Stimulated activated CD4-positive, alpha-beta T cell treated with anti-CD3 and anti-CD28 coated beads, Interleukin-12 subunit alpha, Interleukin-12 subunit beta, amount 100 ng/mL, for 4 hours (primary cell): ENCODE measurements at regions not wholly inside any gene's neighbourhood (a gene's known extent, or its start where the extent isn't known, plus 50 kb on each side); places are given as distances from the start of the nearest gene placed in this dataset.

ENCODE experiments used
- DNase-seq: peaks from one replicate; pipeline ENCODE4 v3.0.0-alpha.2; 2020

DNA sequence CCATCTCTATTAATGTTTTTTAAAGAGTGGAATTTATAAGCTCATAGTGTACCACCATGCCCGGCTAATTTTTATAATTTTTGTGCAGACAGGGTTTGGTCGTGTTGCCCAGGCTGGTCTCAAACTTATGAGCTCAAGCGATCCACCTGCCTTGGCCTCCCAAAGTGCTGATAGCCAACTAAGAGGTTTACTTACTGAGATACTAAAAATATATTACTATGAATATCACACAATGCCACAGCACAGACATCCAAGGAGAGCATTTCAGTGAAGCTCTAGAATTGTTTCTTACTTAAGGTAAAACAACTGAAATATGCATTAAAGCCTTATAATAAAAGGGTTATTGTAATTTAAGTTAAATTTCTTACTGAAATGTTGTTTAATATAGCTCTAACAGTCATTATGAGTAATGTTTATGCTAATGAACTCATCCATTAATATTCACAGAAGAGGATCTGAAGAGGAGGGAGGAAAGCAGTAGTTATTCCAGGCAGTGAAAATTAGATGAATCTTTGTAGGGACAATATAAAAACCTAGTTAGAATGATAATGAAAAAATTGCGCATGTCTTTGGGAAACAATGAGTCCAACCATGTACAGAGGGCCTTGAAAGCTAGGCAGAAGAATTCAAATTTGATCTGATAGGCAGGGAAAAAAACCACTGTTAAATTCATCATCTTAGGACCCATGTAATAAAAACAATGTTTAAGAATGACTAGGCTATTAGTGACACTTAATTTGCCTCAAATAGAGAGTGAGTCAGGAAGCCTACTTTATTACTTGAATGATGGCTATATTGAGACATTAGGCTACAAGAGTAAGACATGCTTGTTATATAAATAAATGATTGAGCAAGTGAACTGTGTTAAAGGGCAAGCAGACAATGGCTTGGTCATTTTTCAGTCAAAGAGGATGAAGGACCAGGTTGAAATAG is 99.2 kb downstream of the SLC41A2 start:
- no peak for DNase-seq

DNA sequence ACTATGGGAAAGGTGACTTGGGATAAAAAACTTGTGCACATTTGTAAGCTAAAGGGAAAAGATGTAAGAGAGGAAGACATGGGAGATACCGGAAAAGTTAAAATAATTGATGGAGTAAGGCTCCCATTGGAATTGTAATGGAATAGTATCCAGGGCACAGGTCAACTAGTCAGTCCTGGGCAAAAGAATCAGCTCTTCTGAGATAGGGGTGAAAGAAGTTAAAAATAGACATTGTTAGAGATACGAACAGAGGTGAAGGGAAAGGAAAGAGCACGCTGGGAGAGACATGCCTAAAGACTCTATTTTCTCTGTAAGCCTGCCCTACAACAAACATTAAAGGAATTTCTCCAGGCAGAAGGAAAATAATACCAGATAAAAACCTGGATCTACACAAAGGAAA is 101.6 kb downstream of the SLC41A2 start:
- no peak for DNase-seq

DNA sequence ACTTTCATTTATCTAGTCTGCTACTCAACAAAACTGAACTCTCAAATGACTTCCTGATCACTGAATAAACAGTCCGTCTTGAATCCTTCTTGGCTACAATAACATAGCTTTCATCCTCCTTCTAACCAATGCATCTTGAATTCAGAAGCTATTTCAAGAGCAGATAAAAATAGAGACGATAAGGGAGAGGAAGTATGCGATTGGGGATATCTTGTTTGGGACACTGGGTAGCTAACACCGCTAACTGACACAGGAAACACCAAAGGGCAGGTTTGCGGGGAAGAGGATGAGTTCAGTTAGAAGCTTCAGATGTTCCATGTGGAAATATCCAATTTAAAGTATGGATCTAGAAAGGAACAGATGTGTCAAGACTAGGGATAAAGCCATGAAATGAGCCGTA is 102.5 kb downstream of the SLC41A2 start:
- DNase-seq, result no peak

DNA sequence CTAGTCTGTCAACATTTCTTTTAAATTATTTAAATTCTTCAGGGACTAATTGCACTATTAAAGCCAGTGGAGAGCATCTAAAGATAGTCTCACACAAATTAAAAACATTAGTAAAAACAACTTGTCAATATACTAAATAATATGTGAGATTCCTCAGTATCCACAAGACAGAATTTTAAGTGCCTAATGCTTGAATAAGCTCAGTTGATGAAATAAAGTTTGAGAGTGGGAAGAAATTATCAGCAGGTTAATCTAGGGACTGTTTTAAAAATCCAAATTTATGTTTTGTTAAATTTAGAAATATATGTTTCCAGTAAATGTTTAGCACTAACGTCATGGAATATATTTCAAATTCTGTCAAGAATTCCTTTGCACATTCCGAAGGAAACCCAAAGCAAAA is 105.2 kb downstream of the SLC41A2 start:
- no peak for DNase-seq

DNA sequence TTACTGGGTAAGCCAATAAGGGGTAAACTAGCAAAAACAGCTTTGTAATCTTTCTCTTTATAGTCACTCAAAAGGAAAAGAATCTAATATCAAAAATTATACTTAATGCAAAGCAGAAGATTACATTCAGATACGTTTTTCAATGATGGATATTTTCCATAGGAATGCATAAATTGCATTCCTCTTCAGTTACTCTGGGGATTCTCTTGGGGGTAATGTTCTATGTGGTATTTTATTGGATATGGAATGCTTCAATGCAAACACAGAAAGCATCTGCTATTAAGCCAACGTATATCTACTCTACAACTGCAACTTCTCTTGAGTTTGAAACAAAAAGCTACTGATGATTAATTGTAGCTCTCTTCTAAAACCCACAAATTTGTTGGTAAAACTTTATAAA is 106.0 kb downstream of the SLC41A2 start:
- no peak for DNase-seq

DNA sequence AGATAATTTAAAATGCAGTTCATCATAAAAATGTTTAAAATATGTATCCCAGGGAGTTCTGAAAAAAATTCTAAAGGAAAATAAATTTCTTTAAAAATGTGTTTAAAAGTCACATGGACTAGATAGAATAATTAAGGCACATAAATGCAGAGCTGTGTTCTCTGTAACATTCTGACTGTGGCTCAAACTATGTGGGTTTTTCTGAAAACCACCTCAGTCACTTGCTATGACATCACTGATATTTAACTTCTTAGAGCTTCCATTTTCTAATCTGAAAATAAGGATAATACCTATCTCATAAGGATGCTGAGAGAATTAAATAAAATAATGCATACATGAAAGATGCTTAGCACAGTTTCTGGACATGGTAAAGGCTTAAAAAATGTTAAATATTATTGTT is 107.3 kb downstream of the SLC41A2 start:
- no peak for DNase-seq

DNA sequence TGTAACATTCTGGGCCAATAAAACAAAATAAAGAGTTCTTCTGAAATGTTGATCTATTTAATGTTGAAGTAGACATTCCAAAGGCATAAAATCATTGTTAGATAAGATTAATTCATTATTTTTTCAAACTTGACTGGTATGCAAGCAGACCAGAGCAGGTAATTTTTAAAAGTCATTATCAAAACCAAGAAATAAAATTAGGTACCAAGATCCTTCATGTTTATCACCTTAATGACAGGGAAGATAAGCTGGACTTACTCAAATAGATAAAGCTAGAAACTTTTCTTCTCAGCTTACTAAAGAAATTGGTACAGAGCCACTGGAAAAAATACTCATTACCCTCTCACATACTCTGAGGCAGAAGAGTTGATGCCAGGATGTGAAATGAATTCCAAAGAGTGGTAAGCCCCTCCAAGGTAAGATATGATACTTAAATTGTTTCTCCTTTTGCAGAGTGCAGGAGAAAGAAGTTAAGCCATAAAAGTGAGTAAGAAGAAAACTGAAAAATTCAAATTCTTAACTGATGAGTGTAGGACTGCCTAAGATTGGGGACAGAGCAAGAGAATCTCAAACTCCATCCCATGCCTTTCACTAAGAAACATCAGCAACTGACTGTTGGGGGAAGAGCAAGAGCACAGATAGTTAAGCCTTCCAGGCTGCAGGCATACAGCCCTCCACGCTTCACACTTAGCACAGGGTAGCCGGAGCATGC is 111.9 kb downstream of the SLC41A2 start:
- no peak for DNase-seq

DNA sequence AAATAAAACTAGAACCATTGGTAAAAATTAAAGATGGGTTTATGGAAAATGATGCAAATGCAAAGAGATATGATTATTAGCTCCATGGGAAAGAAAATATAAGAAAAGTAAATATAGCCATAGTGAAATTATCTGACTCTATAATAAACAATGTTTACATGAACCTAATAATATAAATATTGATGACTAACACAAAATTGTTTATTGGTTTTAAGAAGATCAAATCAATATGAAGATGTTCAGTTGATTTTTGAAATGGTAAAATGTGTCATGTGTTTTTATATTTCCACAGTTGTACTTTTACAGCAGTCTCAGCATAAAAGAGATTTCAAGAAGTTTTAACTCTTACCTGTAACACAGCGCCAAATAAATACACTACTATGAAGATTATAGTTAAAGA is 114.0 kb downstream of the SLC41A2 start:
- DNase-seq, result no peak

DNA sequence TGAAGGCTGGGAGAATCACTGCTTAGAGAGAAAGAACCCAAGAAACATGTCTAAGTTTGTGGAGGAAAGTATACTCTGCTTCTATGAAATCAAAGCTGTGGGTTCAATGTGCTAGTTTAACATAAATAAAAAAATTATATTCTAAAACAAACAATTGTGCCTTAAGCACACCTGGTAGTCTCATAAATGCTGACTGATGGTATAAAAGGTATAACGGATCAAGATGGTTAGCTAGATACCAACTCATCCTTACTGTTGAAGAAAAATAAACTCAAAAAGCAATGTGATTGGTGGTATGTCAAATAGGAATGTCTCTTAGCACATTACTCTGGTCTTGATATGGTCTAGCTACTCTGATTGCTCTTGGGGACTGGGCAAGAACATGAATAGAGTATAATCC is 117.8 kb downstream of the SLC41A2 start:
- no peak for DNase-seq

DNA sequence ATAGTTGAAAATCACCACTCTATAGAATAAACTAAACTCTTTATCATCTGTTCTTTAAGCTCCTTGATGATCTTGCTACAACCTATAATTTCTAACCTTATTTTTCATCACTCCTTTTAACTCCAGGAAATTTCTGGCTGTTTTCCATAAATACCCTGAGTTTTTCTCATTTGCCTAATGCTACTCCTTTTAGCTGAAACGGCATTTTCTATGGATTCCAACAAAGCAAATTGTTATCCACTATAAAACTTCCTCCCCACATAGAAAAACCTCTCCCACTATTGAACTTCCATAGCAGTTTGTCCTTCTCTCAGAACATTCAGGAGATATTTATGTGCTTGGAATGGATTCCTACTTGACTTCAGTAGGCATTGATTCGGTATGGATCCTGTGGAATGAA is 122.8 kb downstream of the SLC41A2 start:
- DNase-seq, result no peak

DNA sequence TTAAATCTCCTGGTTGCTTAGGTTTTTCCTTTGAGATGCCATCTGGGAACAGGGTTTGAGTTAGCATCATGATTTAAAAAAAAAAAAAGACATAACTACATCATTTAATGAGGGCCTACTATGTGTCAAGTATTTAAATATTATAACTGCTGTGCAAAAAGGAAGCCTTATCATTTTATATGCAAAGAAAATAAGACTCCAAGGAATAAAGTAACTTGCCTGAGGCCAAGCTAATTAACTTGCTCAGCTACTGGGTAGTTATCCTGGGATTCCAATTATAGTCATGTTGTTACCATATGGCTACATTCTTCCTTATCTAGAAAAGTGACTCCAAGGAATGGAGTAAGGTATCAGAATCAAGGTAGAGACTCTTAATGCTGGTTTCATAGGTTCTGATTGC is 123.5 kb downstream of the SLC41A2 start:
- DNase-seq, result no peak

DNA sequence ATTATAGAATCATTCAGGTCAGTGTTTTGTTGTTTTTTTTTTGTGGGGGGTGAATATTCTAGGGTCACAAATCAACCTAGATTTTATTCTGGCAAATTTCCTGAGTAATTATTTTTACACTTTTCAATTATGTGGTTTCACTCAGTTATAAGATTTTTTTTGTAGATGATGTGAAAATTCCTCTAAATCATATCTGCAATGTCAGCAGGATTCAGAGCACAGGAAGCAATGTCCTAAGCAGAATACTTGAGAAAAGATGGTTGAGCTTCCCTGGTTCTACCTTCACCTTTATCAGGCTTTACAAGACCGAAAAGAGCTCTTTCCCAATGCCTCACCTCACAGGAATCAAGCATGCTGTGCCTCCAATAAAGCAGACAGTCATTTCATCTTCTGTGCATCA is 124.3 kb downstream of the SLC41A2 start:
- no peak for DNase-seq

DNA sequence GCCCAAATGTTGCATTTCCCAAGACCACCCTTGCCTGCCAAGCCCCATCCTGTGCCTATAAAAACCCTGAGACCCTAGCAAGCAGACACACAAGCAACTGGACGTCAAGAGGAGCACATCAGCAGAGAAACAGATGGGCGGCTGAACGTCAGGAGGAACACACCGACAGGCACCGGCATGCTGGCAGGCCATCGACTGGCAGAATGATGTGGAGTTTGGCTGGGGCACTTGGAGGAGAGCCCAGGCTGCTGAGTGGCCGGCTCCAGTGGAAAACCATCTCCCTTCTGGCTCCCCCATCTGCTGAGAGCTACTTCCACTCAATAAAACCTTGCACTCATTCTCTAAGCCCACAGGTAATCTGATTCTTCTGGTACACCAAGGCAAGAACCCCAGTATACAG is 130.1 kb downstream of the SLC41A2 start:
- no peak for DNase-seq

DNA sequence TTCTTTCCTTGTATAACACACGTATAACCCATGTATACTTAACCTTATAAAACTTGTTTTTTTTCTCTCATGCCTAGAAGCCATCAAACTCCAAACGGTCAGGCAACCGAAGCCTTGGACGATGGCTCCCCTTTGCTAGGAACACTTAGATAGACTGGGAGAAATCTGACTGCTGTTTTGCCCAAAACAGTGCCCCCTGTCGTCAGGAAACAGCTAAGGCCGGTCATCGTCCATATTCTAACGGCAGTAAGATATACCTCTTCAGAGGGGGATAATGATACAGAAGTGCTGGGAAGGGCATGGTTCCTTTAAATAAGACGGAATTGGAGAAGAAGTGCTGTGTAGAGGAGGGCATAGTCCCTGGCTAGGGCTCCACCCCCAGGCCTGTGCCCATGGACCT is 130.5 kb downstream of the SLC41A2 start:
- no peak for DNase-seq

DNA sequence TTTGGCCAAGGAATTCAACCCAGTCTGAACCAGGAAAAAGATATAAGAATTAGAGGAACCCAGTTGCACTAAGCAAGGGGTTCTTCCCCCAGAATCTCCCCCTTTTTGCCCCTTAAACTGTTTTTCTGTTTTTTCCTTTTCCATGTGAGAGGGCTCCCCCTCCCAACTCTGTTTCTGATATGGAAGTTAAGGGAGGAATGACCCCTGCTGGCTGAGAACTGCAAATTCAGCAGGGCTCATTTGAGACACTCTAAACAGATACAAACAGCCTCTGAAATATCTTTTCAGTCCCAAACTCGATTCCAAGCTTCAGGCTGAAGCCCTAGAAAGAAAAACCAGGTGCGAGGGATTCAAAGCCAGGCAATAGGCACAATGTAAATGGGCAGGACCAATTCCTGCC is 132.7 kb downstream of the SLC41A2 start:
- no peak for DNase-seq

DNA sequence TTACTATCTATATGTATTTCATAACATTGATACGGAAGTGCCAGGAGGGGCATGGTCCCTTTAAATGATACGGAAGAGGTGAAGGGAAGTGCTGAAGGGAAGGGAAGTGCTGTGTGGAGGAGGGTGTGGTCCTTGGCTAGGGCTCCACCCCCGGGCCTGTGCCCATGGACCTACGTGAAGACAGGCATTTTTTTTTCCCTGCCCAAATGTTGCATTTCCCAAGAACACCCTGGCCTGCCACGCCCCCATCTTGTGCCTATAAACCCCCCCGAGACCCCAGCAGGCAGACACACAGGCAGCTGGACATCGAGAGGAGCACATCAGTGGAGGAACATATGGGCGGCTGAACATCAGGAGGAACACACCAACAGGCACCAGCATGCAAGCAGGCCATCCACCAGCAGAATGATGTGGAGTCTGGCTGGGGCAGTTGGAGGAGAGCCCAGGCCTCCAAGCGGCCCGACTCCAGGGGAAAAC is 134.1 kb downstream of the SLC41A2 start:
- DNase-seq, result no peak

DNA sequence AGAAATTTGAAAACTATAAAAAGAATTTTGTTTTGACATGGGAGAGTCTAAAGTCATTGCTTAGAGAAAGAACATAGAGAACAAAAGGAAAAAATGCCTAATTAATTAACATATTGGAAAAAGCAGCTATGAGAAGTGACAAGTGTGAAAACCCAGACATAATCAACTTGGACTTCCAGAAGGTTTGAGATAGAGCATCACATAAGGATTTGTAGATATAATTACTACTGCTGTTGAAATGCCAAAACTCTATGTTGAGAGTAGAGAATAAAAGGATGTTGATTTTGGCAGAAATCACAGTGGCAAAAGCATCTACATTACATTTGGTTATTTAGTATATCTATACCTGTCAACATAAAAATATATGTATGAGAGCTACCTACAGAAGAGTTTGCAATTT is 135.1 kb downstream of the SLC41A2 start:
- DNase-seq, result no peak

DNA sequence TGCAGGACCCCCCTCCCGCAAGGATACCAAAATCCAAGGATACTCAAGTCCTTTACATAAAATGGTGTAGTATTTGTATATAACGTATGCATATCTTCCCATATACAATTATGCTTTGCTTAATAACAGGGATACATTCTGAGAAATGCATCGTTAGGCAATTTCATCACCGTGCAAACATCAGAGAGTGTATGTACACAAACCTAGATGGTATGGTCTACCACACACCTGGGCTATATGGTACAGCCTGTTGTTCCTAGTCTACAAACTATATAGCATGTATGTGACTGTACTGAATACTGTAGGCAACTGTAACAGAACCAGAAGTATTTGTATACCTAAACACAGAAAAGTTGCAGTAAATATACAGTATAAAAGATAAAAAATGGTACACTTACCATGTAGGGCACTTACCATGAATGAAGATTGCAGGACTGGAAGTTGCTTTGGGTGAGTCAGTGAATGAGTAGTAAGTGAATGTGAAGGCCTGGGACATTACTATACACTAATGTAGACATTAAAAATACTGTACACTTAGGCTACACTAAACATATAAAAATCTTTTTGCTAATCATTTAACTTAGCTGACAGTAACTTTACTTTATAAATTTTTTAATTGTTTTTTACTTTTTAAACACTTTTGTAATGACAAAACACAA is 141.1 kb downstream of the SLC41A2 start:
- DNase-seq, result no peak

DNA sequence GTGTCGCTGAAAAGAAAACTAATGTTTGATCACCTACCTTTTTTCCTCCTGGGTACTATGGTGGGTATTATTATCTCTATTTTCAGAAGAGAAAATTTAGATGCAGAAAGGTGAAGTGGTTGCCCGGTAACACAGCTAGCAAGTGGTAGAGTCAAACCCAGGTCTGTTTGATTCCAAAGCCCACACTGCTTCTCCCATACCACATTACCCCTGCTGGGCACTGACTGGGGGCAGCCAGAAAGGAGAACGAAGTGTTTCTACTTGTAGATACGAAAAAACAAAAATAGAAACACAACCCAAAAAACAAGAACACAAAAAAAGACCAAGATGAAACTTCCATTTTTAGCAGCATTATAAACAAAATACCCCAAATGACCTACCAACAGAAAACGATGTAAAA is 142.2 kb downstream of the SLC41A2 start:
- no peak for DNase-seq

DNA sequence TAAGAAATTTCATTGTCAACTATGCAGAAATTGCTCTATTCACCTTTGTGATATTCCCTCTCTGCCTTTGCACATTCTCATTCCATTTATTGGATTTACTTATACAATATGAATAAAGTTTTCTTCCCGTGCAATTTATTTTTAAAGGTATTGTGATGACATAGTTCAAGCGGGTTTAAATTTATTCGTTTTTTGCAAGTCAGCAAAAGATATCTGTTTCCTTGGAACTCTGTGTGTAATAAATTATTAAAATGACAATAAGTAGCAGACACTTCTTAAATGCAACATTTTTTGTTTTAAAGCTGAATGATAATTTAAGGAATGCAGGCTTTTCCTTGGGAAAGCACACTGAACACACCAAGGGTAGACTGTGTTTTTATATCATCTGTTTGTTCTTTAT is 143.1 kb downstream of the SLC41A2 start:
- no peak for DNase-seq
